HG03135 (cell line): ENCODE measurements at regions not wholly inside any gene's neighbourhood (a gene's known extent, or its start where the extent isn't known, plus 50 kb on each side); places are given as distances from the start of the nearest gene placed in this dataset.

Experiments used
- ATAC-seq: cut with Tn5 transposase; IDR thresholded peaks from one replicate; pipeline ENCODE4 v1.9.1; 2021; ENCODE audit warnings: mild to moderate bottlenecking, moderate library complexity; ENCODE audit not compliant: unreplicated experiment

DNA sequence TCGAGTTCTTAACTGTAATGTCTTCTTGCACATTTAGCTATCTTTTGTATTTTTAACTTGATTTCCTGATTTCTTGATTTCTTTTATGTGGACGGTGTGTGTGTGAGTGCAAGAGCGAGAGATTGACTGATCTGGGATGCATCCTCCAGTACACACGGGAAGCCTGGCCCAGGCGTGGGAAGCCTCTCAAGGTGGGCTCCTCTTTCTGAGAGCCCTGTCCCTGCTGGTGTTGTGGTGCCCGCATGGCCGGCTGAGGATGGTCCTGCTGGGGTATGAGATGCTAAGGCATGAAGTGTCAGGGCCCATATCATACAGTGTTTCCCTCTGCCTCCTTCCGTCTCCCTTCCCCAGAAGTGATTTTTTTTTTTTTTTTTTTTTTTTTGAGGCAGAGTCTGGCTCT lies 130.8 kb upstream of the TCERG1L start:
- ATAC-seq = no peak

DNA sequence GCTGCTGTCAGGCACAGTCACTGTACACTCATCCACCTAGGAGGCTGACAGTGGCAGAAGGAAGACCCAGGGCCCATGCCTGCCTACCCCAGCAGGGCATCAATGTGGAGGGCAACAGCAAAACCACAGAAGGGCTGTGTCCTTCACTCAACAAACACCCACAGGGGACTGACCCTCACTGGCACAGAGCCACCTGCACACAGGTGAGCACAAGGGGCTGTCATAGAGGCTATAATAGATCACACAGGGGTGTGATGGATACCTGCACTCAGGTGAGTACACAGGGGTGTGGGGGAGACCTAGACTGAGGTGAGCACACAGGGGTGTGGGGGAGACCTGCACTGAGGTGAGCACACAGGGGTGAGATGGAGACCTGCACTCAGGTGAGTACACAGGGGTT lies 132.8 kb upstream of the TCERG1L start:
- no peak for ATAC-seq

GRCh38 chr10:131444862-131445461 lies 133.4 kb upstream of the TCERG1L start:
- ATAC-seq = no peak

DNA sequence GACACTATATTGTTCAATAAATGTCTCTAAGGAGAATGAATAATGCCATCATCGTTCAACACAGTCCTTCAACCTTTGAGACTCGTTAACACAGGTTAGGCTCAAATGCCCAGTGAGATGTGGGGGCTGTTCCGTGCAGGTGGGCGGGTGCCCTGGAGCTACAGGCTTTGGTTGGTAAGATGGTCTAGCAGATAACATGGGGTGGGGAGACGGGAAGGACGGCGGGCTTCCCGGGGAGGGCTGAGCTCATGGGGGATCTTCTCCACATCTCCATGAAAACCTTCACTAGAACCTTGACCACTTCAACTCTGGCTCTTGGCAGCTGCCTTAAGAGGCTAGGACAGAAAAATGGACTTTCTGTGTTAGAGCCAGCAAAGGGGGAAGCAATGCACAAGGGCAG lies 134.1 kb upstream of the TCERG1L start:
- no peak for ATAC-seq

- ATAC-seq = no peak
These were observed 134.7 kb upstream of the TCERG1L start for GRCh38 chr10:131446171-131446570.

DNA sequence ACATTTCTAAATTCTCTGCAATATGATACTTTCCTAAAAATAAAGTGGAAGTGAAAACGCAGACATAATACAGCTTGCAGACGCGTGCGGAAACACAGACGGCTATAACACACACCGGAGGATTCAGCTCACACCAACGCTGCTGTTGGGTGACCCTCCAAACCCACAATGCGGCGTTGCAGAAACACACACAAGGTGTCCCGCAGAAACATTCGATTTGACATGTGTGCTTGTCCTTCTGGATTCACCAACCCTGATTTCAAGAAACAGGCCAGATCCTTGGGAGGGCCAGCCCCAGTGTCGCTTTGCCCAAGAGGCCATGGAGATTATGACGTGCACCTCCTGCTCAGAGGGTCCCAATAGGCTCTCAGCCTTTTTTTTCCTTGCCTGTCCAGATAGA lies 136.7 kb upstream of the TCERG1L start:
- ATAC-seq = no peak

DNA sequence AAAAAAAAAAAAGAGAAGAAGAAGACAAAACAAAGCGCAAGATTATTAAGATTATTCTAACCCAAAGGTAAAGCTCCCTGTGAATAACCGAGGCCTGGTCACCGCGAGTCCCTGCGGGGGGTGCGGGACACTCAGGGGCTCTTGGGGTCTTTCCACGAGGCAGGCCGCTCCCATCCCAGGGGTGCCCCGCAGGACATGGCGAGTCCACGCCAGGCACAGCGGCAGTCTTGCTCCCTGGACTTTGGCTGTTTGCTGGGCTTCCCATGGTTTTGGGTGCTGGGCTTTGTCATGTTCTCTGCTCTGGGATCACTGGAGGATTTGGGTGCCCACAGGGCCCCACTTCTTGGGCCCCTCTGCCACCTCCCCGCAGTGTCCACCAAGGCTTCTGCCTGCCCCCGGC lies 137.4 kb upstream of the TCERG1L start:
- ATAC-seq = no peak

DNA sequence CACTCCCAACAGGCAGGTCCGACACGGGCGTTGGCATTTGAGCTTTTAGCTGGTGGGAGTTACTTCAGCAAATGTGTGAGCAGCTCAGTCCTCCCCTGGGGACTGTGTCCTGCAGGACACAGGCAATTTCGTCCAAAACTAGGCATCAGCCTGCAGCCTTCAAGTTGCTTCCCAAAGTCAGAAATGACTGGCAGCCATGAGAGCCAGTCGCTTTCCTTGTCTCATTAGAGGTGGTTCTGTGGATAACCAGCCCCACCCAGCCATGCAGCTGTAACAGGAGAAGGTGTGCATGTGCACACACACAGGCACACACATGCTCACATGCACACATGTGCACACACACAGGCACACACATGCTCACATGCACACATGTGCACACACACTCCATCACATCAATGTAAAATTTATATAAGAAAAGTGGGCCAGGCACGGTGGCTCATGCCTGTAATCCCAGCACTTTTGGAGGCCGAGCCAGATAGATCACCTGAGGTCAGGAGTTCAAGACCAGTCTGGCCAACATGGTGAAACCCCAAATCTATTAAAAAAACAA lies 138.8 kb upstream of the TCERG1L start:
- no peak for ATAC-seq

GRCh38 chr10:131451407-131452015 lies 140.0 kb upstream of the TCERG1L start:
- no peak for ATAC-seq

- ATAC-seq = no peak
These were observed 141.6 kb upstream of the TCERG1L start for GRCh38 chr10:131452926-131453720.

DNA sequence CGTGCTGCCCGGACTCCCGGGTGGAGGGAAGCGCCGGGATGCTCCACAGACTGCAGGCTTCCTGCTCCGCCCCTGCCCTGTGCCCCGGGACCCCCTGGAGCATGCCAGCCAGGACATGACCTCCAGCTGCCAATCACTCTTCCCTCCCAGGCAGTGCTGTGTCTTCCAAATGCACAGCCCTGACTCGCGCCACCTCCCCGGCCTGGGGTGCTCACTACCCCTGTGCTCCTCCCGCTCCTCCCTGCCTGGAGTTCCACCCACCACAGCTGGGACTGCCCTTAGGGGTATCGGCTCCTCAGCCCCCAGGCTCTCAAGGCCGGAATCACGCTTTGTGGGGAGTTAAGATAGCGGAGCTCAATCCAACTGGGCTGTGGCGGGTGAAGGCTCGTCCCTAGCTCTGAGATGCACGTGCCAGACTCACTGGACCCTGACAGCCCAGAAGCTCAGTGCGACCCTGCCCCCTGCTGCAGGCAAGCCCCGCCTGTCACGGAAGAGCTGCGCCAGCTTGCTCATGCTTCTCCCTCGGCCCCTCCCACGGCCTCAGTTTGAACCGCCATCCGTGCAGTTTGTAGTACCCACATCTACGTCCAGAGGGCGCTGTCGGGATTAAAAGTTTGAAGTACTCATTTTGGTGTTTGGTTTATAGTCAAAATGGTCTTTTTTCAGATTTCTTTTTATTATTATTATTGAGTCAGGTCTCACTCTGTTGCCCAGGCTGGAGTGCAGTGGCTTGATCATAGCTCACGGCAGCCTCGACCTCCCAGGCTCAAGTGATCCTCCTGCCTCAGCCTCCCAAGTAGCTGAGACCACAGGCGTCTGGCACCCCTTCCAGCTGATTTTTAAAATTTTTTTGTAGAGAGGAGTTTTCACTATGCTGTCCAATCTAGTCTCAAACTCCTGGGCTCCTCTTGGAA lies 142.5 kb upstream of the TCERG1L start:
- ATAC-seq = no peak

GRCh38 chr10:131456411-131456810 lies 144.9 kb upstream of the TCERG1L start:
- no peak for ATAC-seq

GRCh38 chr10:131461093-131461492 lies 149.6 kb upstream of the TCERG1L start:
- no peak for ATAC-seq

GRCh38 chr10:131464789-131465188 lies 153.3 kb upstream of the TCERG1L start:
- no peak for ATAC-seq

DNA sequence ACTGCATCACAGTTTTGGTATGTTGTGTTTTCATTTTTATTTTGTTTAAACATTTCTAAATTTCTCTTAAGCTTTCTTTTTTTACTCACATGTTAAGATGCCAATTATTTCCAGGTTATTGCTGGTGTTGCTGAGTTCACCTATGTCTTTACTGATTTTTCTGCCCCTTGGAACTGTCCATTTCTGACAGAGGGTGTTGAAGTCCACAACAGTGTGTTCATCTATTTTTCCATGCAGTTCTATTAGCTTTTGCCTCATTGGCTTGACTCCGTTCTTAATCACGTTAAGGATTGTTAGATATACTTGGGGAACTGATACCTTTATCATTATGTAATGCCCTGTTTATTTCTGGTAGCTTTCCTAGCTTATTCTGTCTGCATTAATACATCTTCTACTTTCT lies 158.0 kb upstream of the TCERG1L start:
- no peak for ATAC-seq

DNA sequence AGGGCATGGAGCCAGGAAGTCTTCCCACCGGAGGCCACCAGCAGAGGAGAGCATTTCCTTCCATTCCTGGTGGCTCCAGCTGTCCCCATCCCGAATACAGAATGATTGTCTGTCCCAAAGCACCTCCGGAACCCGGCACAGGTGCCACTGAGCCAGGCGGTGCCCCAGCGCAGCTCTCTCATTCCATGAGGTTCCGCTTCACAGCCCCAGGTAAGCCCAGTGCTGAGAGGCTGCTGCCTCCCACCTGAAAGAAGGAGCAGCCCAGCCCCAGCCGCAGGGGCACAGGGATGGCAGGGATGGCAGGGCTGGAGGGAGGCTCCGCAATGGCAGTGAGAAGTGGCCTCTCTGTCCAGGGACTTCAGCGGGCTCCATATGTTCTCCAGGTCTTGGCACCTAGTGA lies 162.1 kb upstream of the TCERG1L start:
- ATAC-seq = no peak

GRCh38 chr10:131474416-131474815 lies 162.9 kb upstream of the TCERG1L start:
- no peak for ATAC-seq

DNA sequence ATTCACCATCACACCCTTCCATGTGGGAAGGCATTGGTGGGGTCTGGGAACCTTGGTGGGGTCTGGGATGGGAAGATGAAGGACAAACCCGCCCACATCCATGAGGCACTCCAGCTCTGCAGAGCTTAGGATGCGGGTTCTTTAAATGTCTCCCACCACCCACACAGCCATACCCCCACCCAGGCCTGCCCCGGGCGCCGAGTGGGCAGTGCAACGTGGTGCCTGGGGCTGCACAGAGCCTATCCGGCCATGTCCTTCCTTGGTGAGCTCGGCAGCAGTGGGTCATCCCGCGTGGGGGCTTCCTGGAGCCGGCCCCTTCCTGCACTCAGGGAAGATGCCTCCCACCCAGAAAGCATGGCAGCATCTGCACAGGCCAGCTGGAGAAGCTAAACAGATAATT lies 163.5 kb upstream of the TCERG1L start:
- ATAC-seq = no peak

GRCh38 chr10:131475803-131476202 lies 164.3 kb upstream of the TCERG1L start:
- no peak for ATAC-seq

DNA sequence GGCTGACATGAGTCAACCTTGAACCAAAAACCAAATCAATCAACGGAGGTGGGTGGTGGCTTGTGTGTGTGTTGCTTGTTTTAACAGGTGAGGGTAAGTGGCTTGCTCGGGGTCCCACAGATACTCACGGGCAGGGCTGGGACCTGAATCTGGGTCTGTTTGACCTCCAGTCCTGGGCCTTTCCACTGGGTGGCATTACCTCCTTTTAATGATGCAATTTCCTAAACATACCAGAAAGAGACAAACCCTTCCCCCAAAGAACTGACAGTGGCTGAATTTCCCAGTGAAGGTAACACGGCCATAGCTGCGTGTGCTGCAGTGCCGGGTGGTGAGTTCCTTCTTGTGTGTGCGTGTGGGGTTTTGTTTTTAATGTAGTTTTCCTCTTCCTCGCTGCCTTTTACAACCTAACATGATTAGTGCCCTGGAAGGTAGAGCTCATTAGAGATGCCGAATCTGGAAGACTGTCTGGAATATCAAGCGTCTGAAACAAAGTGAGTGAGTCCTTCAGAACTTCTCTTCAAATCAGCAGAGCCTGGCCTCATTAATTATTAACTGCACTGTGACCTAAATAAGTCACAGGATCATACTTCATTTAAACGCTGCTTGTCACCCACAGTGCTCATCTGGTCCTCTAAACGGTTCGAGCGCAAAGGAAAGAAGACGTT lies 166.1 kb upstream of the TCERG1L start:
- ATAC-seq = no peak
